ENCODE measurements at regions not wholly inside any gene's neighbourhood (a gene's known extent, or its start where the extent isn't known, plus 50 kb on each side); places are given as distances from the start of the nearest gene placed in this dataset.

GRCh38 chr3:135516143-135516542 lies 449.4 kb upstream of the PPP2R3A start:
- peaks cover 2% of the 10 kb centered on the region for H3K4me1 ChIP-seq (ENCODE audit: control insufficient read depth, insufficient read depth, low read length)
- H3K4me3 ChIP-seq (ENCODE audit: low read depth, low read length) = no peak overlapping the region
- H3K36me3 ChIP-seq (ENCODE audit: control insufficient read depth, insufficient read depth, low read length) = no peaks in the 10 kb centered on the region
- H3K9ac ChIP-seq (ENCODE audit: low read depth, low read length) = no peak overlapping the region
- no peaks in the 10 kb centered on the region for H3K9me3 ChIP-seq (ENCODE audit: control insufficient read depth, insufficient read depth, low read length)
- no peaks in the 10 kb centered on the region for H3K27me3 ChIP-seq (ENCODE audit: control insufficient read depth, insufficient read depth, low read length)

- Histone ChIP-seq H3K9ac (ENCODE audit: low read depth, low read length) (no peak overlapping the region), H3K4me3 (ENCODE audit: low read depth, low read length) (no peak overlapping the region)
Measured at GRCh38 chr3:135528413-135529015, 437.0 kb upstream of the PPP2R3A start.

GRCh38 chr3:135532021-135532420 lies 433.5 kb upstream of the PPP2R3A start:
- no peak overlapping the region for H3K9ac ChIP-seq (ENCODE audit: low read depth, low read length)
- H3K36me3 ChIP-seq (ENCODE audit: control insufficient read depth, insufficient read depth, low read length) = no peaks in the 10 kb centered on the region
- no peak overlapping the region for H3K4me3 ChIP-seq (ENCODE audit: low read depth, low read length)
- H3K9me3 ChIP-seq (ENCODE audit: control insufficient read depth, insufficient read depth, low read length) = no peaks in the 10 kb centered on the region
- no peaks in the 10 kb centered on the region for H3K27me3 ChIP-seq (ENCODE audit: control insufficient read depth, insufficient read depth, low read length)
- H3K4me1 ChIP-seq (ENCODE audit: control insufficient read depth, insufficient read depth, low read length) = no peaks in the 10 kb centered on the region

More at GRCh38 chr3:135528413-135529015, 437.0 kb upstream of the PPP2R3A start:
- Histone ChIP-seq H3K36me3 (ENCODE audit: control insufficient read depth, insufficient read depth, low read length) (no peaks in the 10 kb centered on the region), H3K27me3 (ENCODE audit: control insufficient read depth, insufficient read depth, low read length) (no peaks in the 10 kb centered on the region), H3K9me3 (ENCODE audit: control insufficient read depth, insufficient read depth, low read length) (no peaks in the 10 kb centered on the region), H3K4me1 (ENCODE audit: control insufficient read depth, insufficient read depth, low read length) (no peaks in the 10 kb centered on the region)

- H3K9ac ChIP-seq (ENCODE audit: low read depth, low read length) = no peak overlapping the region
- no peaks in the 10 kb centered on the region for H3K4me1 ChIP-seq (ENCODE audit: control insufficient read depth, insufficient read depth, low read length)
- no peaks in the 10 kb centered on the region for H3K27me3 ChIP-seq (ENCODE audit: control insufficient read depth, insufficient read depth, low read length)
- no peaks in the 10 kb centered on the region for H3K36me3 ChIP-seq (ENCODE audit: control insufficient read depth, insufficient read depth, low read length)
- no peak overlapping the region for H3K4me3 ChIP-seq (ENCODE audit: low read depth, low read length)
- no peaks in the 10 kb centered on the region for H3K9me3 ChIP-seq (ENCODE audit: control insufficient read depth, insufficient read depth, low read length)
Measured at GRCh38 chr3:135538123-135538522, 427.4 kb upstream of the PPP2R3A start.

DNA sequence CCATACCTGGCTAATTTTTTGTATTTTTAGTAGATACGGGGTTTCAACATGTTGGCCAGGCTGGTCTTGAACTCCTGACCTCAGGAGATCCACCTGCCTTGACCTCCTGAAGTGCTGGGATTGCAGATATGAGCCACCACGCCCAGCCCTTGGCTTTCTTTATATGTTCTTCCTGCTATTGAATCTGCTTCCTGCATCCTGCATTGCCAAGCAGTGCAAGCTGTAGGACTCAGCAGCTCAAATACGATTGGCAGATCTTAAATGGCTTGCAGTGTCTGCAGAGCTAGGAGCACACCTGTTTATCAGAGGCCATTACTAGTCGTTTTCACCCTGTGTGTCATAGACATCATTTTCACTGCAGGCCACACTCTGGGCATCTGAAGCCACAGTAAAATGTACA lies 426.2 kb upstream of the PPP2R3A start:
- Histone ChIP-seq H3K27me3 (ENCODE audit: control insufficient read depth, insufficient read depth, low read length) (no peaks in the 10 kb centered on the region), H3K4me1 (ENCODE audit: control insufficient read depth, insufficient read depth, low read length) (no peaks in the 10 kb centered on the region), H3K9ac (ENCODE audit: low read depth, low read length) (no peak overlapping the region), H3K9me3 (ENCODE audit: control insufficient read depth, insufficient read depth, low read length) (no peaks in the 10 kb centered on the region), H3K36me3 (ENCODE audit: control insufficient read depth, insufficient read depth, low read length) (no peaks in the 10 kb centered on the region), H3K4me3 (ENCODE audit: low read depth, low read length) (no peak overlapping the region)

- Histone ChIP-seq H3K9me3 (ENCODE audit: control insufficient read depth, insufficient read depth, low read length) (no peaks in the 10 kb centered on the region), H3K27me3 (ENCODE audit: control insufficient read depth, insufficient read depth, low read length) (no peaks in the 10 kb centered on the region)
Measured at GRCh38 chr3:135539854-135540253, 425.7 kb upstream of the PPP2R3A start.

GRCh38 chr3:135549928-135550494 lies 415.5 kb upstream of the PPP2R3A start:
- Histone ChIP-seq H3K9ac (ENCODE audit: low read depth, low read length) (no peak overlapping the region), H3K4me3 (ENCODE audit: low read depth, low read length) (no peak overlapping the region), H3K4me1 (ENCODE audit: control insufficient read depth, insufficient read depth, low read length) (no peaks in the 10 kb centered on the region), H3K9me3 (ENCODE audit: control insufficient read depth, insufficient read depth, low read length) (no peaks in the 10 kb centered on the region), H3K27me3 (ENCODE audit: control insufficient read depth, insufficient read depth, low read length) (no peaks in the 10 kb centered on the region), H3K36me3 (ENCODE audit: control insufficient read depth, insufficient read depth, low read length) (no peaks in the 10 kb centered on the region)

More at GRCh38 chr3:135539854-135540253, 425.7 kb upstream of the PPP2R3A start:
- Histone ChIP-seq H3K36me3 (ENCODE audit: control insufficient read depth, insufficient read depth, low read length) (no peaks in the 10 kb centered on the region), H3K4me1 (ENCODE audit: control insufficient read depth, insufficient read depth, low read length) (no peaks in the 10 kb centered on the region), H3K9ac (ENCODE audit: low read depth, low read length) (no peak overlapping the region), H3K4me3 (ENCODE audit: low read depth, low read length) (no peak overlapping the region)

GRCh38 chr3:135556174-135556573 lies 409.4 kb upstream of the PPP2R3A start:
- Histone ChIP-seq H3K9me3 (ENCODE audit: control insufficient read depth, insufficient read depth, low read length) (no peaks in the 10 kb centered on the region), H3K4me1 (ENCODE audit: control insufficient read depth, insufficient read depth, low read length) (no peaks in the 10 kb centered on the region), H3K4me3 (ENCODE audit: low read depth, low read length) (no peak overlapping the region), H3K9ac (ENCODE audit: low read depth, low read length) (no peak overlapping the region), H3K27me3 (ENCODE audit: control insufficient read depth, insufficient read depth, low read length) (no peaks in the 10 kb centered on the region), H3K36me3 (ENCODE audit: control insufficient read depth, insufficient read depth, low read length) (no peaks in the 10 kb centered on the region)

- H3K9me3 ChIP-seq (ENCODE audit: control insufficient read depth, insufficient read depth, low read length) = no peaks in the 10 kb centered on the region
- no peaks in the 10 kb centered on the region for H3K4me1 ChIP-seq (ENCODE audit: control insufficient read depth, insufficient read depth, low read length)
- no peaks in the 10 kb centered on the region for H3K36me3 ChIP-seq (ENCODE audit: control insufficient read depth, insufficient read depth, low read length)
- no peak overlapping the region for H3K4me3 ChIP-seq (ENCODE audit: low read depth, low read length)
- no peak overlapping the region for H3K9ac ChIP-seq (ENCODE audit: low read depth, low read length)
- H3K27me3 ChIP-seq (ENCODE audit: control insufficient read depth, insufficient read depth, low read length) = no peaks in the 10 kb centered on the region
Measured at GRCh38 chr3:135558150-135558783, 407.3 kb upstream of the PPP2R3A start.

GRCh38 chr3:135558906-135559305 lies 406.6 kb upstream of the PPP2R3A start:
- H3K27me3 ChIP-seq (ENCODE audit: control insufficient read depth, insufficient read depth, low read length) = no peaks in the 10 kb centered on the region
- no peak overlapping the region for H3K4me3 ChIP-seq (ENCODE audit: low read depth, low read length)
- no peaks in the 10 kb centered on the region for H3K4me1 ChIP-seq (ENCODE audit: control insufficient read depth, insufficient read depth, low read length)
- no peaks in the 10 kb centered on the region for H3K36me3 ChIP-seq (ENCODE audit: control insufficient read depth, insufficient read depth, low read length)
- H3K9me3 ChIP-seq (ENCODE audit: control insufficient read depth, insufficient read depth, low read length) = no peaks in the 10 kb centered on the region
- H3K9ac ChIP-seq (ENCODE audit: low read depth, low read length) = no peak overlapping the region

DNA sequence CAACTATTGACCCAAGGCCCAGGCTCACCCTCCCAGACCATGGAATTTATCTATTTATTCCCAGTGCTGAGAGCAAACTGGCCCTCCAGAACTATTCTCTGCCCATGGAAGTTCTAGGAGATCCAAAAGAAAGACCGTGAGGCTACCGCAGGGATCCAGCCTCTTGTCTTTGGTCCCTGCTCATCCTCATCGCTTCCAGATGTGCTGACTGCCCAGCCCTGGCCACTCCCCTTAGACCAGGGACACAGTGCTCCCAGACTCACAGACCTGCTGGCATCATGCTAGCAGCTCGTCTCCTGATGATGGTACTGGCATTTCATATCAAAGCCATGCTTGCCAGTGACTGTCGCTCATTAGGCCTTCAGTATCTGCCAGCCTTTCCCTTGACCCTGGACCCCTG lies 405.7 kb upstream of the PPP2R3A start:
- H3K36me3 ChIP-seq (ENCODE audit: control insufficient read depth, insufficient read depth, low read length) = no peaks in the 10 kb centered on the region
- no peaks in the 10 kb centered on the region for H3K4me1 ChIP-seq (ENCODE audit: control insufficient read depth, insufficient read depth, low read length)

GRCh38 chr3:135560847-135561246 lies 404.7 kb upstream of the PPP2R3A start:
- Histone ChIP-seq H3K4me3 (ENCODE audit: low read depth, low read length) (no peak overlapping the region), H3K9me3 (ENCODE audit: control insufficient read depth, insufficient read depth, low read length) (no peaks in the 10 kb centered on the region), H3K36me3 (ENCODE audit: control insufficient read depth, insufficient read depth, low read length) (no peaks in the 10 kb centered on the region), H3K9ac (ENCODE audit: low read depth, low read length) (no peak overlapping the region), H3K4me1 (ENCODE audit: control insufficient read depth, insufficient read depth, low read length) (no peaks in the 10 kb centered on the region), H3K27me3 (ENCODE audit: control insufficient read depth, insufficient read depth, low read length) (no peaks in the 10 kb centered on the region)

More for the DNA sequence above, 405.7 kb upstream of the PPP2R3A start:
- H3K4me3 ChIP-seq (ENCODE audit: low read depth, low read length) = no peak overlapping the region
- no peak overlapping the region for H3K9ac ChIP-seq (ENCODE audit: low read depth, low read length)
- no peaks in the 10 kb centered on the region for H3K27me3 ChIP-seq (ENCODE audit: control insufficient read depth, insufficient read depth, low read length)
- H3K9me3 ChIP-seq (ENCODE audit: control insufficient read depth, insufficient read depth, low read length) = no peaks in the 10 kb centered on the region
